GM18511 (cell line): ENCODE measurements at regions not wholly inside any gene's neighbourhood (a gene's known extent, or its start where the extent isn't known, plus 50 kb on each side); places are given as distances from the start of the nearest gene placed in this dataset.
A peak's percentile ranks its signal among the peaks of the same experiment; 100 is the strongest.
"Not testable (repeated sequence)": the region's sequence is repeated elsewhere in the genome, so short reads cannot be mapped to it uniquely, and the experiment has no call there.

Source experiments
- ATAC-seq: cut with Tn5 transposase; IDR thresholded peaks from one replicate; pipeline ENCODE4 v1.9.1; 2021; ENCODE audit warnings: mild to moderate bottlenecking, moderate library complexity; ENCODE audit not compliant: unreplicated experiment

DNA sequence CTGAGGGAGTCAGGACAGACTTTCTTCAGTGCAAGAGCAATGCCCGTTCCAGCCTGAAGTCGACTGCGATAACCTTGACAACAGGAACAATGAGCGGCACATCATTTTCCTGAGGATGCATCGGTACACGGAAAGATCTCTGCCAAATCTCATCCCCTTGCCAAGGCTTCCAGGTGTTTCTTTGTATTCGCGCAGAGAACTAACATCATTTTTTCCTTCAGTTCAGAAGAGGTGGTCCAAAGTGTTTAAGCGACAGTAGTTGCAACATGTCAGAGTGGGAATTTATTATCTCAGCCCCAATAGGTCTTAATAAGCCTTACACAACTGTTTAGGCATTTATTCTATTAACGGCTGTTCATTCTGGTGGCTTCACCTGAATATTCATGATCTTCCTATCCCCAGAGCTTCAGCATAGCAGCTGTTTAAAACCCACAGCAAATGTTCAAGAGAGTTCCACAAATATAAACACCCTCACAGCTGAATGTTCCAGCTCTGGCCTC lies 129.7 kb upstream of the NFIA start:
- no peak for ATAC-seq

DNA sequence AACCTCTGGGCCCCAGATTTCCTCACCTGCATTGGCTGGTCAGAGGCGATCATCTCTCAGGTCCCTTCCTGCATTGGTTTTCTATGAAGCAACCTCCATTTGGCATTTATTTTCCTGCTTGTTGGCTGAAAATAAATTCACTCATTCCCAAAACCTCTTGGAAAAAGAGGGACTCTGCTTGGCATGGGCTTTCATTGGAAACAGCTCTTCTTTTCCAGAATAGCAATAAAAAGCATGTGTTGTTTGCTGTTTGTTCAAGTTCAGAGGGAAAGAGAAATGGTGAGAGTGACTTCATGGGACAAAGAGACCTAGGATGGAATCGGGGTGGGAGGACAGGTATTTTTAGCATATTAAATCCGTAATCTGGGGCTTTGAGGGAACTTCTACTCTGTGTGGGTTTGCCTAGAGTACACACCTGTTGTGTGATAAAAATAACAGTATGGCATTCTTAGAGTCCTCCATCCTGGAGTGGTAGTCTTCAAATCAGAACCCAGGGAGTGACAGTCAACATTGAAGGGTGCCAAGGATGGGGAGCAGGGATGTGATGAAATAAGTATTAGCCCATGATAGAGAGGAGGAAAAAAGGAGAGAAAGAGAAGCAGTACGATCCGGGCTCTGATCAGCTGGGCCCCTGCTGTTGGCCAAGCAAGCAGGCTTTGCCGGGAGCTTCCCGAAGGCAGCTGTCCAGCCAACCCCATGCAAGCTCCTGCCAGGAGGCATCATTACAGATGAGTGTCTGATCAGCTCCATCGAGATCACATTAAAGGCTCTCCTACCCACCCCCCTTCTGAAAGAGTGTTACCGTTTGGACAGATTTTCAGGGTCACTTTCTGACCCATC lies 131.9 kb upstream of the NFIA start:
- no peak for ATAC-seq

DNA sequence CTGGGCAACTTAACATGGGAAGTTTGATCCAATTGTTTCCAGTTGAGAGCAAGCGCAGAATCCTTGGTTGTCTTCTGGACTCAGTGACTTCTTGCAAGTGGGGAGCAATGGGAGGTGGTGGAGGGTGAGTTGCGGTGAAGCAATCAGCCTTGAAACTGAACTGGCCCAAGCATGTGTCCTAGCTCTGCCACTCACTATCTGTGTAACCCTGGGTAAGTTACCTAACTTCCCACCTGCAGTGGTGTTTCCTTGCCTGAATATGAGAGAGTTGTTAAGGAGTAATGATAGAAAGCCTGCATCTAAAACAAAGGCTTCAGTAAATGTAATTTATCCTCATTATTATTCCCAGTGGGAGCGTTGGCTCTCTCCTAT lies 132.5 kb upstream of the NFIA start:
- no peak for ATAC-seq

DNA sequence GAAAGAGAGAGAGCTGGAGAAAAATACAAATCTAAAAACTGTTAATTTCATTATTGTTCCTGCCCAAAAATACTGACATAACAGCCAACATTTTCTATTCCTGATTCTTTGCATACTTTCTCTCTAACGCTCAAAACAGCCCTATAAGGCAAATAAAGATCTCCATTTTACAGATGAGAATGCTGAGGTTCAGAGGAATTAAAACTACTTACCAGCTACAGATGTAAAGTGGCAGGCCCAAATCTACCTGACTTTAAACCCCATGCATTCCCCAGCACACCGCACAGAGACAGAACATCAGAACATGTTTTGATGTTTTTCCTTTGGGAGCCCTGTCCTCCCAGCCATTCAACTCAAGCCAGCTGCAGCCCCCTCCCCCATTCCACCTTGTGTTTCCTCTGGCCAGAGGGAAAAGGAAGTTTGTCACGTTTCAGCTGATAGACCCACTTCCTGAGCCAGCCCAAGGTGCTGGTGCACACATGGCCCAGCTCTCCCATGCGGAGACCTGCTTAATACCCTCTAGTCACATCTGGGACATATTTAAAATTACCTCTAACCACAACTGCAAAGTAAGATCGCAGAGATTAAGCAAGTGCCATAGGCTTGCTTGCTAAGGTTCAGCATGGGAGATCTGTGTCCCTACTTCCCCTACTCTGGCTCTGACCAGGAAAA lies 133.1 kb upstream of the NFIA start:
- ATAC-seq: no peak

DNA sequence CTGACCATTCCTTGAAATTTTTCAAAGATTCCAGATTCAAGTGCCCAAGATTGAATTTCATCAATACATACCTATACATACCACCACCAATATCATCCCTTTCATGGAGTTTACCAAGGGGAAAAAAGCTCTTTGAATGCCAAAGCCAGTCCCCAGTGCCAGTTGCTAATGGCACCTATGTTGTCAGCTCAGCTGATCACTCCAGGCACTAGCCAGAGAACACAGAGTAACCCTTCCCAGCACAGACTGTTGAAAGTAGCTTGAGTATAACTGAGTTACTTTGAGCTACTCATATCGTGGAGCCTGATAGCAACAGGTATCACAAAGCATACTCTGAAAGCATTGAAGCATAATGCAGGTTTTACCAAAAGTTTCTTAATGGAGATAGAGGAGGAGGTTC lies 133.9 kb upstream of the NFIA start:
- ATAC-seq: no peak

DNA sequence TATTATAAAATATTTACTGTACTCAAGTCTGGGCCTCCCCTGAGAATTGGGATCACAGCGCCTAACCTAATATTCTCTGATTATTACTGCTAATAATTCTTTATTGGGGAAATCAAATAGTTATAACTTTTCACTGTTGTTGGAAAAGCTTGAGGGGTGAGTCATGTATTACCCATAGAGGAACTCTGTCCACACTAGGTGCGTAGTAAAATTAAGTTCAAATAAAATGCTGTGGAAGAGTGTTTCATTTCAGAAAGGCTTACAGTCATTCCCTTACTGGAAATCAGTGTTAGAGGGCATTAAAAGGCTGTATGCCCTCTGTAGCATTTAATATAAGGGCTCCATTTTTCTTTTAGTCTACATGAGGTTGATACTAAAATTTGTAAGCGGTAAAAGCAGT lies 135.0 kb upstream of the NFIA start:
- no peak for ATAC-seq

DNA sequence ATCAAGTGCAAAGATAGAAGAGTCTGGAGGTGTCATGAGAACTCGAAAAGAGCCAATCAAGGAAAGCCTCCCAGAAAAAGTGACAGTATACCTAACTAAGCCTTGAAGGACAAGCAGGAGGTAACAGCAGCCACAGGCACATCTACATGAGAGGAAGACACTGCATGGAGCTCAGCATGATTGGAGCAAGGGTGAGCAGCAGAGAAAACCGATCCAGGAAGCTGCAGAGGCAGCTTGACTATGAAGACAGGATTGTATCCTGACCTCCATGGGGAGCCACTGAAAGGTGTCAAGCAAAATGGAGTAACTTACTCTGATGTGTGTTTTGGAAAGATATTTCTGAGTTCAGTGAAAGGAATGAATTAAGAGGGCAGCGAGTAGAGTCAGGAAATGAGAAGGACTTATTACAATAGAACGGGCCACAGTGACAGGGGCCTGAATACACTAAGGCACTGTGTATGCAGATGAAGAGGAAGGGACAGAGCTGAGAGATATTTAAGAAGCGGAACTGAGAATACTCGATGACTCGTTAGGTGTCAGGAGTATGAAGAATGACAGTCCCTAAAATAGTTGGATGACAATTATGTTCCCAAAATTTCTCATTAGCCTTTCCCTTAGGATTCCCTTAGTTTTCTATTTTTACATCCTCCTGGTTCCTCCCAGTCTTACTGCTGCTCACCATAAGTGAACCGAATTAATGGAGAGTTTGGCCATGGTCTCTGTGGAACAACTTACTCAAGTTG lies 139.3 kb upstream of the NFIA start:
- peak; percentile 94 for ATAC-seq

DNA sequence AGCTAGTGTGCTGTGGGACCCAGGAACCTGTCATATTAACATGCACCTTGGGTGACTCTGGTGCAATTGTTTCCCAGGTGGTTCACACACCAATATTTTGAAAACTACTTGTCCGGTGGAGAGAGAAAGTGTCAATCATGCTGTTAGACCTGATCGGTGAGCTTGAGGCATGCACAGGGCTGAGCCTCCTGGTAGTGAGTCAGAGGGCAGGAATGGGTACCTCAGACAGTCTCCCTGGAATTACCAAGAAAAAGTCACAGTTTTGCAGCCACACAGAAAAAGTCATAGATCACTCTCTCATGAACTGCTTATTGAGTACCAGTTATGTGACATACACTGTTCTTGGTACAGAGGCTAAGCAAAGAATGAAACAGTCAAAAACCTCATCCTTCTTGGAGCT lies 140.1 kb upstream of the NFIA start:
- no peak for ATAC-seq

DNA sequence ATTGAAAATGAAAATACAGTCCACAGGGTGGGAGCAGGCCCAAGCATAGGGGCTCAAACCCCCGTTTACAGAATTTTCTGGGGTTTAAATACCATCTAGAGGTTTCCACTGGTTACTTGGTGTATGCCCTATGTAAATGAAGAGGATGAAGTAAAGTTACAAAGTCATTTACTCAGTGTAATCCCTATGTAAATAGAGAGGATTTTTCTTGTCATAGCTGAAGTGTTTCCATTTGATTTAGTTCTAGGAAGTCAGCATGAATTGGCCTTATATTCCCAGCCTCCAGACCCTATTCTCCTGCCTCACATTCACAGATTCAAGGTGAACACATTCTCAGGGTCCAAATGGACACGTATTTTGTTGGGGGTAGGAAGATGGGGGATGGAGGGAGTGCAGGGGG lies 141.7 kb upstream of the NFIA start:
- ATAC-seq: not testable (repeated sequence)

DNA sequence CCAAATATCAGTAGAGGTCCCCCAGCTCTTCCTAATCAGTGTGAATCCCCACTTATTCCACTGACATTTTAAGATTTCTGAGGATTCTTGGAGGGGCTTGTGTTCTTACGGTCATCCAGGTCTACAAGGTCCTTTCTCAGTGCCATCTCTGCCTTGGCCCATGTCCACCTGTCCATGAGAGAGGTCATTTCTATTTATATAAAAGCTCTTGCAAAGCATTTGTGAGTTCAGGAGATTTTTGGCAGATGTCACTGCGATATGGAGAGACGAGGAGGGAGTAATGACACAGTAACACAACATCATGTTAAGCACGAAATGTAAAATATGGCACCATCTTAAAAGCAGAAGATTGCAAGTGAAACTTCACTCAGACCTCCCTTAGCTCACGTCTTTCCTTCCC lies 144.6 kb upstream of the NFIA start:
- ATAC-seq: no peak

DNA sequence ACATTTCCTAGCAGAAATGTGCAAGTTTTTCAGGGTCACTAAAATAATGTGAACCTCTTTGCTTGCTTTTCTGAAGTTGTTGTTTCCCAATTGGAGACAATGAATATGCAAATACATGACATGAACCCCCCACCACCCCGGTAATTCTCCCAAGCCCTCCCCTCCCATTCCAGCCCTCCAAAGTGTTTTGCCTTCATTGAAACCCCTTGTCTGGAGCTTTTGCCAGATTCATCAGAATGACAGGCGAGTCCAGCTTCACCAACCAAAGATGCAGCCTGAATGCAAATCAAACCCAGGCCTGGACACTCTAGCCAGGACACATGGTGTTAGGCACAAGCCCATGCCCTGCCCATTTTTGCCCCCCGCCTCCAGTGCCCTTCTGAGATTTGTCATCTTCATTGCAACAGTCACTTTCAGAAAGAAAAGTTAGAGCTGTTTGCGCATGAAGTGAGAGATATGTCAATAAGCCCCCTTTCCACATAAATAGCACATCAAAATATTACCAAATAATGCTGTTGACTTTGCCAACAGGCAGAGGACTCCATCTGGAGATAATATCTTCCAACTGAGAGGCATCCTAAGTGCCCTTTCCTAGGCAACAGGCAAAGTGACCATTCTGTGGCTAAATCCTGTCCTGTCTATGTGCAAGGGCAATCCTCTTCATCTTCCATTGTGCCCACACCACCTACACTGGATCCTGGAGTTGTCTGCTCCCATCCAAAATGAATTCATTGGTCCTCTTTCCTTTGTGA lies 145.6 kb upstream of the NFIA start:
- no peak for ATAC-seq

DNA sequence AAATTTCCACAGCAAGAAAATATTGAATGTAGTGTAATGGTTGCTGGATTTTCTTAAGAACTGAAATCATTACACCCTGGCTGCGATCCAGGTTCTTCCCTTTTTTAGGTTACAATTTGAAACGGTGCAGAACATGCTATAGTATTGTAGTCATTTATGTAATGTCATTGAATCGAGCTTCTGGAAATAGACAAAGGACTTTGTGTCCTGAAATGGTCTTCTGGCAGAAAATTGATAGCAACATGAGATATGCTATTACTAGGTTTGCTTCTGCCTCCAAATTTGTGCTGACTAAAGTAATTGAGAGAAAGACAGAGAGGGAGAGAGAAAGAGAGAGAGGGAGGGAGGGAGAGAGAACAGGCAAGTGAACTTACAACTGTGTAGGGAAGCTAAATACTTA lies 146.2 kb upstream of the NFIA start:
- no peak for ATAC-seq

DNA sequence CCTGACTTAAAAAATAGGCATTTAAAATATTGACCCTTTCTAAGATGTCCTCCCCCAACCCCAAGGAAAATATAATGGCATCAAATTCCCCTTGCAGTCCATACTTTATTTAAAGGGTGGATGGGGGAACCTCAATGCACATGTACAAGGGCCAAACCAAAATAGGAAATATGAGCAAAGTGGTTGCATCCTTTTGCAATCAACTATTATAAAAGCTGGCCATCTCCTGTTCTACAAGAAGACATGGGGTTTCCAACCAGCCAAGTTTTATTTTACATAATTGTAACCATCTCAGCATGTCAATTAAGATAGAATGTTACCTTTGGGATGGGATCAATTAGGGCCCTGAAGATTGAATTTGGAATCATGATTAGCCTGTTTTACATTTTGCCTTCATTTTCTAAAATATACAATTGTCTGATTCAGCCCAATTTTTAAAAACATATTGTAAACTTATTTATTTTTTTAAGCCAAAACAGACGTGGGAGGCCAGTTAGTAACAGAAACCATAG lies 146.7 kb upstream of the NFIA start:
- no peak for ATAC-seq

DNA sequence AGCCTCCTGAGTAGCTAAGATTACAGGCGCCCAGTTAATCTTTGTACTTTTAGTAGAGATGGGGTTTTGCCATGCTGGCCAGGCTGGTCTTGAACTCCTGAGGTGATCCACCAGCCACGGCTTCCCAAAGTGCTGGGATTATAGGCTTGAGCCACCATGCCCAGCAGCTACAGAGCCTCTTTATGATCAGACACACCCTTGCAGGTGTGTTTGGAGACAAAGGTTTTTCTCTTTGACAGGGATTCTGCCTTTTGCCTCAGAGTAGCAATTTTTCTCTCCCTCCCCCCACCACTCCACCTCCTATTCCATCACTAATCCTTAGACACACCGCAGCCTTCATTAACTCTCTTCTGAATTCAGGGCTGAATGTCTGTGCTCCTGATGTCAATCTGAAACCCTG lies 152.2 kb upstream of the NFIA start:
- ATAC-seq: no peak

DNA sequence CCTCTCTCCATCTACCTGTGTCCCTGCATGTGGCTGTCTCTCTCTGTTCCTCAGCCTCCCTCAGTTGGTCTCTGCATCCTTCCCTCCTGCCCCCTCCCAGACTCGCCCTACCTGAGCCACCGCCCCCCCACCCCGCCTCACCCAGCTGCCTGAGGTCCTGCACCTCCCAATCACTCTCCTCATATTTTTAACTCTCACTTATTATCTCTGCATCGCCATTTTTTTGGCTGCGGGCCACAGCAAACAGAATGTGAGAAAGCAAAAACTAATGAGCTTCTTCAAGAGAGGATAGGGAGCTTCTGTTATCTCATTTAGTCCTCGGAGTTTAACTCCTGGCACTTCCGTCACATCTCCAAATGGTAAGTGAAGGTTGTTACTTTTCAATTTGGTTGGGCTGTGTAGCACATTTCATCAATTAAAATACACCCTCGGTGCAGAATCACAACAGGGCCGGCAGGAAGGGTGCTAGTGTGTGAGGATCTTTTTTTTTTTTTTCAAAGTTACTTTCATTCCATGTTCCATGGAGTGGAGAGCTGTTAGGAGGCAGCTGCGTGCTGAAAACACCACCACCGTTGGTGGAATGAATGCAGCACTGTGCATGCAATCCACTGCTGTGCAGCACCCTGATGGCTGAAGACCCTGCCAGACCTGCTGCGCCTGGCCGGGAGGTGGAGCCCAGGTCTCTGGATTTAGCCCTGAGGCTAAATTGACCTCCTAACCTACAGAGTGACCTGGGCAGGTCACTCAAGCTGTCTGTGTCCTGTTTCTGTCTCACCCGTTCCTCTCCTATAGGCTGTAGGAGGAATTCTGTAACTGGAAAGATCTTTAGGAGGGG lies 157.2 kb upstream of the NFIA start:
- ATAC-seq: no peak

DNA sequence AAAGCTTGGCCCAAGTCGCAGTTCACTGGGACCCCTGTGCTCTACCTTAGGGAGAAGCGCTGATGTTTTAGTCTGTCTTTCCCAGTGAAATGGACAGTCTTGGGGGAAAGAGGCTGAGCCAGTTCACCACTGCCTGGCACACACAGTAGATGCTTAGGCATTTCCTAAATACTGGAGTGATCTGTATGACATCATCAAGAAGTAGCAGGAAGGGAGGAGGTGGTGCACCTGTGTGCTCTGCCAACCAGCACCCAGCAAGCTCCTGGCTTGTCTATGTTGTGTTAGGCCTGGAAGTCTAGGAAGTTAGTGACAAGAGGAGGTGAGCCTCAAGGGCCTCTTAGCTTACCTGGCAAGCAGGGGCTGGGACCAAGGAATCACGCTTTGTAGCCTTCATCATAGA lies 158.2 kb upstream of the NFIA start:
- no peak for ATAC-seq

DNA sequence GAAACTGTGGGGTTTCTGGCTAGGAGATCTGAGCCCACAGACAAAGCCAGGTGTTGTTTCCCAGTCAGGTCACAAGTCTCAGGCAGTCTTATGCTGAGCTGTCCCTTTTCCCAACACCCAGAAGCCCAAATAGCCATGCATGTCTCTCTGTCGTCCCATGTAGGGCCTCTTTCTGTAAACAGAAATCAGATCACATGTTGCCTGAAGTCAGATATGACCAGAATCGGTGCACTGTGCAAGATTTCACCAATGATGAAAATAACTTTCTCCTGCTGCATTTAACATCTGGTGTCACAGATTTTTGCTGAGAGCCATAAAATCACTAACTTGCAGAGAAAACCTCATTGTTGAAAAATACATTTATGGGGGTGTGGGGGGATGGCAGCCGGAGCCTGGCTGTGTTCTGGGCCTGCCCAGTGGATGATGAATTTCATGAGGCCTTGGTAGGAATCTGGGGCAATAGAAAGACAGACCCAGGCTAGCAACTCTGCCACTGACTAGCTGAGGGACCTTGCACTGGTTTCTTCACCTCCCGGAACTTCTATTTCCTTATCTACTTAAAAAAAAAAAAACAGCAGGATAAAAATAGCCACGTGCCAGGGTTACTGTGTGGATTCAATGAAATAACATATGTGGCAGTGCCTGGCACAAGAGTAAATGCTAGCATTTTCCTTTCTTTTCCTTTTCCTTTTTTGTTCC lies 158.8 kb upstream of the NFIA start:
- no peak for ATAC-seq

DNA sequence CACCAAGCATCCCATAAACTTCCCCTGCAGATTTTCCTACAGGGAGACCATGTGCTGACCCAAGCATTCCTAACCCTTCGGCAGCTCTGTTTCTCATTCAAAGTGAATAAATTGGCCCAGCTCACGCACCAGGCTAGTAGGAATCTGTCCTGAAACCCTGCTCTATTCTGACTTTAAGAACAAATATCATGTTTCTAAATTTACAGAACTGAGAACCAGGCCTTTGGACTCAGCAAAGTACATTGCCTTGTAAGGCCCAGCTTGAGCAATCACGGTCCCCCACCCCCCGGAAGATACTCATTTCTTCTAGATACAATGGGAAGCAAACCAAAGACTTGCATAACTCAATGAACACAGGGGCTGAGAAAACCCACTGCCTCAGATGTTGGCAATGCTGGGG lies 160.1 kb upstream of the NFIA start:
- ATAC-seq: no peak

DNA sequence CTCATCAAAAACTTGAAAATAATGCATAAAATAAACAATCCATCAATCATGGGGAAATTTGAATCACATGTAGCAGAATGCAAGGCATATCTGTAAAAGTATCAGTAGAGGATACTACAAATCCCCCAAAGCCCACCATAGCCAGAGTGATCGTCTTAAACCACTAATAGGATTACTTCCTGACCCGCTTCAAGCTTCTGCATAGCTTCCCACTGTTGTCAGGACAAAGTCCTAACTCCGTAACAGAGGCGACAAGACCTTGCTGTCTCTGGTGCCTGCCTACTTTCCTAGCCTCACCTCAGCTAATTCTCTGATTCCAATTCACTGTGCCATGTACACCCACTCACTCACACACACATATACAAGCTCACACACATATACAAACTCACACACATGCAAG lies 161.2 kb upstream of the NFIA start:
- ATAC-seq: no peak
